Loucy (cell line): ENCODE measurements at regions not wholly inside any gene's neighbourhood (a gene's known extent, or its start where the extent isn't known, plus 50 kb on each side); places are given as distances from the start of the nearest gene placed in this dataset.

ENCODE experiments used
- H2AFZ ChIP-seq: fragments of 200-600 bp; sonication (generic); 2 replicates; pipeline ENCODE4 v1.6.0; 2016; ENCODE audit warnings: antibody characterized with exemption, mild to moderate bottlenecking, low read length, moderate library complexity
- H3F3A ChIP-seq: fragments of 200-600 bp; 2 replicates; pipeline ENCODE4 v1.6.0; 2016; ENCODE audit warnings: antibody characterized with exemption, low read depth, mild to moderate bottlenecking
- H3K27me3 ChIP-seq: fragments of 200-600 bp; sonication (generic); 2 replicates; pipeline ENCODE4 v1.6.1; 2014; ENCODE audit warnings: low read length, mild to moderate bottlenecking; ENCODE audit not compliant: insufficient read depth, poor library complexity, severe bottlenecking
- H3K36me3 ChIP-seq: fragments of 200-600 bp; sonication (generic); 2 replicates; pipeline ENCODE4 v1.6.1; 2016; ENCODE audit warnings: low read length; ENCODE audit not compliant: insufficient read depth
- H3K4me1 ChIP-seq: fragments of 200-600 bp; sonication (generic); 2 replicates; pipeline ENCODE4 v1.5.1; 2014; ENCODE audit warnings: low read length, mild to moderate bottlenecking; ENCODE audit not compliant: insufficient read depth, poor library complexity, severe bottlenecking
- H3K4me2 ChIP-seq: fragments of 200-600 bp; sonication (generic); 2 replicates; pipeline ENCODE4 v1.6.0; 2014; ENCODE audit warnings: antibody characterized with exemption, low read length, low read depth, mild to moderate bottlenecking; ENCODE audit not compliant: poor library complexity, severe bottlenecking
- H3K4me3 ChIP-seq: fragments of 200-600 bp; sonication (generic); 2 replicates; pipeline ENCODE4 v1.5.1; 2014; ENCODE audit warnings: low read length, mild to moderate bottlenecking, mixed read lengths; ENCODE audit not compliant: poor library complexity, severe bottlenecking
- H3K79me2 ChIP-seq: fragments of 200-600 bp; sonication (generic); 2 replicates; pipeline ENCODE4 v1.6.1; 2014; ENCODE audit warnings: low read length; ENCODE audit not compliant: insufficient read depth
- H3K9ac ChIP-seq: fragments of 200-600 bp; sonication (generic); 2 replicates; pipeline ENCODE4 v1.6.0; 2014; ENCODE audit warnings: mild to moderate bottlenecking, low read depth, low read length, moderate library complexity; ENCODE audit not compliant: poor library complexity, severe bottlenecking
- H3K9me2 ChIP-seq: fragments of 200-600 bp; sonication (generic); replicated peaks from 2 replicates; pipeline ENCODE4 v1.6.1; 2016; ENCODE audit warnings: low read depth, low read length, mixed read lengths
- H3K9me3 ChIP-seq: fragments of 200-600 bp; sonication (generic); 2 replicates; pipeline ENCODE4 v1.6.1; 2014; ENCODE audit warnings: mild to moderate bottlenecking, antibody characterized with exemption, low read length, low read depth; ENCODE audit not compliant: insufficient read depth
- H4K20me1 ChIP-seq: fragments of 200-600 bp; sonication (generic); 2 replicates; pipeline ENCODE4 v1.6.0; 2014; ENCODE audit warnings: antibody characterized with exemption, low read length, mild to moderate bottlenecking; ENCODE audit not compliant: insufficient read depth, poor library complexity, severe bottlenecking
- CTCF ChIP-seq: fragments of 200-600 bp; sonication (generic); conservative IDR thresholded peaks from 2 replicates; pipeline ENCODE4 v1.5.1; 2014; ENCODE audit warnings: mild to moderate bottlenecking, antibody characterized with exemption, low read length
- EZH2phosphoT487 ChIP-seq: fragments of 200-600 bp; IDR thresholded peaks from 2 replicates; pipeline ENCODE4 v1.6.1; 2018; ENCODE audit warnings: antibody characterized with exemption, mild to moderate bottlenecking, moderate library complexity, borderline replicate concordance

GRCh38 chr10:22795546-22795945 is 81.2 kb upstream of the PIP4K2A start:
- Histone ChIP-seq H3K9ac (no peak overlapping the region), H3F3A (no peaks in the 10 kb centered on the region), H3K27me3 (no peaks in the 10 kb centered on the region), H3K36me3 (no peaks in the 10 kb centered on the region), H3K4me2 (no peak overlapping the region), H3K4me3 (no peak overlapping the region), H3K9me3 (no peaks in the 10 kb centered on the region), H4K20me1 (no peaks in the 10 kb centered on the region), H3K9me2 (no peaks in the 10 kb centered on the region), H3K4me1 (no peaks in the 10 kb centered on the region), H2AFZ (no peak overlapping the region), H3K79me2 (no peaks in the 10 kb centered on the region)
- TF ChIP-seq CTCF (no peak), EZH2phosphoT487 (no peak)

GRCh38 chr10:22792161-22792560 is 77.8 kb upstream of the PIP4K2A start:
- H3K9me2 ChIP-seq = no peaks in the 10 kb centered on the region
- no peaks in the 10 kb centered on the region for H3F3A ChIP-seq
- no peaks in the 10 kb centered on the region for H4K20me1 ChIP-seq
- no peak overlapping the region for H2AFZ ChIP-seq
- no peaks in the 10 kb centered on the region for H3K36me3 ChIP-seq
- H3K9ac ChIP-seq = no peak overlapping the region
- H3K9me3 ChIP-seq = no peaks in the 10 kb centered on the region
- H3K79me2 ChIP-seq = no peaks in the 10 kb centered on the region
- no peak overlapping the region for H3K4me2 ChIP-seq
- H3K4me3 ChIP-seq = no peak overlapping the region
- TF ChIP-seq CTCF (no peak), EZH2phosphoT487 (no peak)
- no peaks in the 10 kb centered on the region for H3K4me1 ChIP-seq
- no peaks in the 10 kb centered on the region for H3K27me3 ChIP-seq

- no peak overlapping the region for H3K4me3 ChIP-seq
- H3K9me3 ChIP-seq = no peaks in the 10 kb centered on the region
- no peak for TF ChIP-seq CTCF
- no peak for TF ChIP-seq EZH2phosphoT487
Measured at GRCh38 chr10:22791665-22792064, 77.3 kb upstream of the PIP4K2A start.

More at GRCh38 chr10:22791665-22792064, 77.3 kb upstream of the PIP4K2A start:
- Histone ChIP-seq H4K20me1 (no peaks in the 10 kb centered on the region), H3F3A (no peaks in the 10 kb centered on the region), H3K79me2 (no peaks in the 10 kb centered on the region), H3K4me2 (no peak overlapping the region), H3K36me3 (no peaks in the 10 kb centered on the region), H3K9ac (no peak overlapping the region), H2AFZ (no peak overlapping the region), H3K9me2 (no peaks in the 10 kb centered on the region), H3K27me3 (no peaks in the 10 kb centered on the region), H3K4me1 (no peaks in the 10 kb centered on the region)
